D721Med (cell line): ENCODE measurements at regions not wholly inside any gene's neighbourhood (a gene's known extent, or its start where the extent isn't known, plus 50 kb on each side); places are given as distances from the start of the nearest gene placed in this dataset.

ENCODE experiments used
- DNase-seq: peaks from one replicate; pipeline ENCODE4 v3.0.0; 2011; ENCODE audit warnings: low spot score; ENCODE audit not compliant: insufficient read length
- FAIRE-seq: peaks from 2 replicates; lab custom pipeline; 2011; peaks lifted over from hg19 to GRCh38; lab: Jason Lieb, UNC
- CTCF ChIP-seq: IDR thresholded peaks from 2 replicates; pipeline ENCODE4 v1.5.1; 2012; ENCODE audit warnings: mild to moderate bottlenecking, control low read depth; ENCODE audit not compliant: insufficient read depth; ENCODE audit errors: missing control alignments

GRCh38 chr2:52000151-52000855 lies 968.4 kb upstream of the NRXN1 start:
- no peak for DNase-seq
- TF ChIP-seq CTCF, result no peak
- FAIRE-seq, result no peak

- FAIRE-seq, result no peak
- DNase-seq, result no peak
- TF ChIP-seq CTCF, result no peak
Measured at GRCh38 chr2:51998890-51999289, 967.0 kb upstream of the NRXN1 start.

GRCh38 chr2:51997571-51997970 lies 965.6 kb upstream of the NRXN1 start:
- no peak for TF ChIP-seq CTCF
- DNase-seq (no peak), FAIRE-seq (no peak)

GRCh38 chr2:51995293-51995692 lies 963.4 kb upstream of the NRXN1 start:
- TF ChIP-seq CTCF, result no peak
- no peak for FAIRE-seq
- no peak for DNase-seq

GRCh38 chr2:51994123-51994763 lies 962.3 kb upstream of the NRXN1 start:
- FAIRE-seq (no peak), DNase-seq (no peak)
- no peak for TF ChIP-seq CTCF

- FAIRE-seq (no peak), DNase-seq (no peak)
- no peak for TF ChIP-seq CTCF
Measured at GRCh38 chr2:51990684-51991083, 958.8 kb upstream of the NRXN1 start.

- no peak for TF ChIP-seq CTCF
- FAIRE-seq (no peak), DNase-seq (no peak)
Measured at GRCh38 chr2:51986101-51986500, 954.2 kb upstream of the NRXN1 start.
